Lower lobe of right lung (tissue), 2 donors: ENCODE measurements at regions not wholly inside any gene's neighbourhood (a gene's known extent, or its start where the extent isn't known, plus 50 kb on each side); places are given as distances from the start of the nearest gene placed in this dataset.

ENCODE experiments used
- ATAC-seq, 2 donors: fragments of 200-7000 bp; cut with Tn5 transposase; one replicate each; pipeline ENCODE4 v1.9.1; 2020 to 2022; ENCODE audit warnings: mild to moderate bottlenecking in 2 of 2, moderate library complexity in 2 of 2
- DNase-seq: peaks from one replicate; pipeline ENCODE4 v3.0.0-alpha.2; 2020
- H3K27ac ChIP-seq: fragments of 200-600 bp; one replicate; pipeline ENCODE4 v1.8.0; 2022
- H3K27me3 ChIP-seq: fragments of 200-600 bp; one replicate; pipeline ENCODE4 v1.8.0; 2022; ENCODE audit warnings: low read depth
- H3K36me3 ChIP-seq: fragments of 200-600 bp; one replicate; pipeline ENCODE4 v1.8.0; 2022; ENCODE audit warnings: mild to moderate bottlenecking
- H3K4me1 ChIP-seq: fragments of 200-600 bp; one replicate; pipeline ENCODE4 v1.8.0; 2022
- H3K4me3 ChIP-seq: fragments of 200-600 bp; one replicate; pipeline ENCODE4 v1.8.0; 2022; ENCODE audit warnings: mild to moderate bottlenecking
- H3K9me3 ChIP-seq: fragments of 200-600 bp; one replicate; pipeline ENCODE4 v1.8.0; 2022
- CTCF ChIP-seq: fragments of 200-600 bp; IDR thresholded peaks from one replicate; pipeline ENCODE4 v1.8.0; 2022; ENCODE audit warnings: antibody characterized with exemption, mild to moderate bottlenecking
- intact Hi-C: fragments of 100-400 bp; cut with DNase I; formaldehyde crosslinking; loops from one replicate; pipeline ENCODE4 v1.11.0; 2022
- donor health status: DM: no; HTN: yes; CAD: no; lungs with severe emphysema.

DNA sequence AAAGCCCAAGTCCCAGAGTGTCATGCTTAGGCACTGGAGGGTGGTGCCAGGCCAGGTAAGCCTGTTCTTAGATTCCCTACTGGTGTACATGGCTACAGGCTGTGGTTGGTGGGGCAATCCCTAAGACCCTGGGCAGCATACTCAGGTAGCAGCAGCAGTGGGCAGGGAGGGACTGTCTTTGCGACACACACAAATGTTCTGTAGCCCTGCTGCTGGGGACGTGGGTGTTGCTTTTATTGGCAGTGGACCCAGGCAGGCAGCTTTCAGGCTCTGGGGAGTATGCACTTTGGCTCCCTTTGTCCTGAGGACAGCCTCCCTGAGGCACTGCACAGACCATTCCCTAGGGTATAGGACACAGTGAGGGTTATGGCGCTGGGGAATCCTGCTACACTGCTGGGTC lies 137.1 kb upstream of the ADAMTS19 start:
- no peak for TF ChIP-seq CTCF
- H3K27me3 ChIP-seq: no peaks in the 10 kb centered on the region
- no peak overlapping the region for H3K4me3 ChIP-seq
- DNase-seq (no peak), ATAC-seq (peak in 1 of 2 donors; percentile 47)
- intact Hi-C loops: no loop called here
- H3K4me1 ChIP-seq: no peaks in the 10 kb centered on the region
- peaks cover 7% of the 10 kb centered on the region for H3K9me3 ChIP-seq
- H3K27ac ChIP-seq: no peak overlapping the region
- H3K36me3 ChIP-seq: no peaks in the 10 kb centered on the region

GRCh38 chr5:129341306-129341705 lies 118.8 kb upstream of the ADAMTS19 start:
- DNase-seq: no peak
- no peaks in the 10 kb centered on the region for H3K4me1 ChIP-seq
- intact Hi-C loops: no loop called here
- H3K4me3 ChIP-seq: no peak overlapping the region
- H3K36me3 ChIP-seq: no peaks in the 10 kb centered on the region
- no peak overlapping the region for H3K27ac ChIP-seq
- no peaks in the 10 kb centered on the region for H3K9me3 ChIP-seq
- H3K27me3 ChIP-seq: no peaks in the 10 kb centered on the region
- no peak for TF ChIP-seq CTCF
- ATAC-seq: no peak

DNA sequence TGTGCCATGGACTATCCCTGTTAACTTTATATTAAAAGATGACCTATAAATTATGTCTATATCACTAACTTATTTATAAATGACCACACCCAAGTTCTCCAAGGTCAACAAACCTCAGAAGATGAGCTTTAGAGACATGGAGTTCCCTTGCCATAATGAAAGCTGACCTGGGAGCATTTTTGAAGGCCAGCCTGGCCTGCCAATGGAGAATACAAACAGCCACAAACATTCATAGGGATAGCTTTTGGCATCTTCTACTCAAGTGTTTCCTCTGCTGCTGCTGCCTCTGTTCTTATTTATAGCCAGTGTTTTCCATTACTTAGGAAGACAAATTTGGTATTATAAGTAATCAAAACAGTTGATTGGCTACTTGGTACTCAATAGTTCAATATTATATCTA lies 117.3 kb upstream of the ADAMTS19 start:
- Histone ChIP-seq H3K36me3 (no peaks in the 10 kb centered on the region), H3K9me3 (no peaks in the 10 kb centered on the region), H3K27me3 (no peaks in the 10 kb centered on the region), H3K27ac (no peak overlapping the region), H3K4me1 (no peaks in the 10 kb centered on the region), H3K4me3 (no peak overlapping the region)
- no peak for ATAC-seq
- no peak for TF ChIP-seq CTCF
- DNase-seq: no peak
- intact Hi-C loops: no loop called here

GRCh38 chr5:129345213-129345924 lies 114.7 kb upstream of the ADAMTS19 start:
- Histone ChIP-seq H3K4me3 (no peak overlapping the region), H3K4me1 (no peaks in the 10 kb centered on the region), H3K9me3 (peaks cover 5% of the 10 kb centered on the region), H3K36me3 (no peaks in the 10 kb centered on the region), H3K27me3 (no peaks in the 10 kb centered on the region), H3K27ac (no peak overlapping the region)
- ATAC-seq (no peak), DNase-seq (no peak)
- TF ChIP-seq CTCF: no peak
- intact Hi-C loops: no loop called here

DNA sequence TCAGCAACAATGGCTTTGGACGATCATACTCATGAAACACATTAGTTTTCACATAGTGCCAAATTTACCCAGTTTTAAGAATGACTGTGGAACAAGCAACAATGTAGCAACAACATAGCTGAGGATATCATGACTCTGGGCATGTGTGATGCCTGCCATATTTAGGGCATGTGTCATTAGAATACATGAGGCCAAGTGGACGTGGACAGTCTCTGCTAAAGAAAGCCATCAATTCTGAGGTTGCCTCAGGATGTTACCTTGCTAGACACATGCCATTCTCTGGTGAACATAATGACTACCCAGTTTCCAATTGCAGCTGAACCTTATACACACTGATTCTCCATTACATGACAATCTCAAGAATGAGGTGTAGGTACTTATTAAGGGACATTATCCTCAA lies 103.3 kb upstream of the ADAMTS19 start:
- Histone ChIP-seq H3K36me3 (no peaks in the 10 kb centered on the region), H3K27ac (no peak overlapping the region), H3K27me3 (no peaks in the 10 kb centered on the region), H3K4me1 (no peaks in the 10 kb centered on the region), H3K9me3 (no peaks in the 10 kb centered on the region), H3K4me3 (no peak overlapping the region)
- no peak for ATAC-seq
- no peak for DNase-seq
- intact Hi-C loops: no loop called here
- TF ChIP-seq CTCF: no peak
